HG03469 (cell line): ENCODE measurements at regions not wholly inside any gene's neighbourhood (a gene's known extent, or its start where the extent isn't known, plus 50 kb on each side); places are given as distances from the start of the nearest gene placed in this dataset.

Experiments
- ATAC-seq: cut with Tn5 transposase; IDR thresholded peaks from one replicate; pipeline ENCODE4 v1.9.1; 2021; ENCODE audit warnings: mild to moderate bottlenecking, moderate library complexity, moderate number of reproducible peaks; ENCODE audit not compliant: unreplicated experiment

GRCh38 chr14:87879389-87879788 lies 113.6 kb downstream of the GALC start:
- no peak for ATAC-seq

- no peak for ATAC-seq
Observed at GRCh38 chr14:87878959-87879358, 114.0 kb downstream of the GALC start.

GRCh38 chr14:87877877-87878276 lies 115.1 kb downstream of the GALC start:
- ATAC-seq: no peak

GRCh38 chr14:87874676-87875075 lies 118.3 kb downstream of the GALC start:
- ATAC-seq: no peak

GRCh38 chr14:87873741-87874140 lies 119.2 kb downstream of the GALC start:
- ATAC-seq: no peak

GRCh38 chr14:87869619-87870583 lies 123.1 kb downstream of the GALC start:
- ATAC-seq: peak; percentile 58

- ATAC-seq: no peak
Observed at GRCh38 chr14:87868920-87869319, 124.1 kb downstream of the GALC start.

GRCh38 chr14:87866116-87866515 lies 126.9 kb downstream of the GALC start:
- ATAC-seq: no peak

GRCh38 chr14:87864356-87865270 lies 128.4 kb downstream of the GALC start:
- no peak for ATAC-seq

GRCh38 chr14:87863047-87863446 lies 129.9 kb downstream of the GALC start:
- ATAC-seq: no peak

- ATAC-seq: no peak
Observed at GRCh38 chr14:87852107-87852506, 140.9 kb downstream of the GALC start.

- ATAC-seq: no peak
Observed at GRCh38 chr14:87851190-87851589, 141.8 kb downstream of the GALC start.

GRCh38 chr14:87847216-87847755 lies 145.7 kb downstream of the GALC start:
- ATAC-seq: no peak

- ATAC-seq: no peak
Observed at GRCh38 chr14:87840906-87841305, 152.1 kb downstream of the GALC start.

- ATAC-seq: no peak
Observed at GRCh38 chr14:87838931-87839330, 154.1 kb downstream of the GALC start.

- no peak for ATAC-seq
Observed at GRCh38 chr14:87837296-87837695, 155.7 kb downstream of the GALC start.

- ATAC-seq: no peak
Observed at GRCh38 chr14:87834594-87834993, 158.4 kb downstream of the GALC start.

- no peak for ATAC-seq
Observed at GRCh38 chr14:87833026-87833425, 160.0 kb downstream of the GALC start.

- ATAC-seq: no peak
Observed at GRCh38 chr14:87830443-87831096, 162.4 kb downstream of the GALC start.

- no peak for ATAC-seq
Observed at GRCh38 chr14:87829543-87829942, 163.4 kb downstream of the GALC start.

- ATAC-seq: no peak
Observed at GRCh38 chr14:87824266-87824665, 168.7 kb downstream of the GALC start.
